SK-MEL-5 (cell line): ENCODE measurements at regions not wholly inside any gene's neighbourhood (a gene's known extent, or its start where the extent isn't known, plus 50 kb on each side); places are given as distances from the start of the nearest gene placed in this dataset.

Experiments
- DNase-seq: peaks from one replicate; pipeline ENCODE4 v3.0.0-alpha.2; 2016; ENCODE audit warnings: low read depth, low spot score
- in situ Hi-C: cut with HindIII; loops from 2 replicates; pipeline ENCODE4 v1.10.0; 2016; ENCODE audit warnings: low sequenced_read_pairs, high pct_unique_total_duplicates, low pct_unique_long_range_greater_than_20kb

GRCh38 chr7:86978808-86979506, 80.5 kb downstream of the ELAPOR2 start:
- in situ Hi-C loops: no loop called here

GRCh38 chr7:86976958-86977357, 82.5 kb downstream of the ELAPOR2 start:
- in situ Hi-C loops: no loop called here

More at GRCh38 chr7:86978808-86979506, 80.5 kb downstream of the ELAPOR2 start:
- DNase-seq: no peak

GRCh38 chr7:86975914-86976313, 83.5 kb downstream of the ELAPOR2 start:
- no peak for DNase-seq
- in situ Hi-C loops: no loop called here

More at GRCh38 chr7:86976958-86977357, 82.5 kb downstream of the ELAPOR2 start:
- no peak for DNase-seq

- no peak for DNase-seq
- in situ Hi-C loops: no loop called here
Measured at GRCh38 chr7:86975449-86975848, 84.0 kb downstream of the ELAPOR2 start.

- DNase-seq: peak; percentile 24
- in situ Hi-C loops: no loop called here
Measured at GRCh38 chr7:86972072-86972471, 87.4 kb downstream of the ELAPOR2 start.

GRCh38 chr7:86970986-86971385, 88.5 kb downstream of the ELAPOR2 start:
- in situ Hi-C loops: no loop called here

GRCh38 chr7:86970547-86970946, 88.9 kb downstream of the ELAPOR2 start:
- no peak for DNase-seq
- in situ Hi-C loops: no loop called here

More at GRCh38 chr7:86970986-86971385, 88.5 kb downstream of the ELAPOR2 start:
- DNase-seq: no peak

GRCh38 chr7:86969865-86970264, 89.6 kb downstream of the ELAPOR2 start:
- no peak for DNase-seq
- in situ Hi-C loops: no loop called here

- no peak for DNase-seq
- in situ Hi-C loops: no loop called here
Measured at GRCh38 chr7:86968618-86969017, 90.8 kb downstream of the ELAPOR2 start.

- in situ Hi-C loops: no loop called here
- DNase-seq: no peak
Measured at GRCh38 chr7:86966916-86967315, 92.5 kb downstream of the ELAPOR2 start.

GRCh38 chr7:86965727-86966120, 93.7 kb downstream of the ELAPOR2 start:
- DNase-seq: no peak
- in situ Hi-C loops: no loop called here

GRCh38 chr7:86964973-86965726, 94.3 kb downstream of the ELAPOR2 start:
- in situ Hi-C loops: no loop called here
- no peak for DNase-seq

GRCh38 chr7:86963599-86964230, 95.7 kb downstream of the ELAPOR2 start:
- no peak for DNase-seq
- in situ Hi-C loops: no loop called here

GRCh38 chr7:86962623-86963022, 96.8 kb downstream of the ELAPOR2 start:
- in situ Hi-C loops: no loop called here
- no peak for DNase-seq

- in situ Hi-C loops: no loop called here
- DNase-seq: no peak
Measured at GRCh38 chr7:86961686-86962085, 97.8 kb downstream of the ELAPOR2 start.

- in situ Hi-C loops: no loop called here
- no peak for DNase-seq
Measured at GRCh38 chr7:86958380-86958779, 101.1 kb downstream of the ELAPOR2 start.

- in situ Hi-C loops: no loop called here
Measured at GRCh38 chr7:86956567-86956966, 102.9 kb downstream of the ELAPOR2 start.

GRCh38 chr7:86955895-86956503, 103.5 kb downstream of the ELAPOR2 start:
- in situ Hi-C loops: no loop called here

More at GRCh38 chr7:86956567-86956966, 102.9 kb downstream of the ELAPOR2 start:
- no peak for DNase-seq

More at GRCh38 chr7:86955895-86956503, 103.5 kb downstream of the ELAPOR2 start:
- DNase-seq: no peak
